Calu3 (cell line): ENCODE measurements at regions not wholly inside any gene's neighbourhood (a gene's known extent, or its start where the extent isn't known, plus 50 kb on each side); places are given as distances from the start of the nearest gene placed in this dataset.
"Not testable (repeated sequence)": the region's sequence is repeated elsewhere in the genome, so short reads cannot be mapped to it uniquely, and the experiment has no call there.

Experiments used
- BruUV-seq: library from RNA; stranded (reverse); fragments of 400-500 nt; replicated peaks from 2 replicates; lab custom pipeline; 2021; lab: Mats Ljungman, UMichigan
- CTCF ChIA-PET: fragments of 300-600 bp; sonication (Branson Sonifier 250); formaldehyde crosslinking; loops from one replicate; lab custom pipeline; 2022; ENCODE audit warnings: antibody characterized with exemption; lab: Charles Lee
- DNase-seq: peaks from one replicate; pipeline ENCODE4 v3.0.0; 2022
- H3K27ac Mint-ChIP-seq: one replicate; pipeline ENCODE4 v1.8.0; 2022; ENCODE audit warnings: mixed read lengths; ENCODE audit not compliant: unreplicated experiment
- H3K27me3 Mint-ChIP-seq: one replicate; pipeline ENCODE4 v1.8.0; 2022; ENCODE audit warnings: mixed read lengths; ENCODE audit not compliant: unreplicated experiment
- H3K36me3 Mint-ChIP-seq: one replicate; pipeline ENCODE4 v1.8.0; 2022; ENCODE audit warnings: mild to moderate bottlenecking, moderate library complexity, mixed read lengths; ENCODE audit not compliant: insufficient read depth, unreplicated experiment
- H3K4me1 Mint-ChIP-seq: one replicate; pipeline ENCODE4 v1.8.0; 2022; ENCODE audit warnings: mild to moderate bottlenecking, low read depth, mixed read lengths; ENCODE audit not compliant: unreplicated experiment
- H3K4me3 Mint-ChIP-seq: one replicate; pipeline ENCODE4 v1.8.0; 2022; ENCODE audit warnings: mild to moderate bottlenecking, low read depth, moderate library complexity, mixed read lengths; ENCODE audit not compliant: unreplicated experiment
- H3K9me3 Mint-ChIP-seq: one replicate; pipeline ENCODE4 v1.8.0; 2022; ENCODE audit warnings: low read depth, mixed read lengths; ENCODE audit not compliant: unreplicated experiment
- CTCF ChIP-seq: fragments of 200-600 bp; IDR thresholded peaks from one replicate; pipeline ENCODE4 v1.8.0; 2022; ENCODE audit warnings: antibody characterized with exemption; ENCODE audit not compliant: unreplicated experiment
- intact Hi-C: fragments of 100-400 bp; cut with micrococcal nuclease; formaldehyde crosslinking; loops from one replicate; pipeline ENCODE4 v1.10.0; 2022; ENCODE audit not compliant: unreplicated experiment

GRCh38 chrX:65451663-65452062 lies 82.9 kb downstream of the LAS1L start:
- intact Hi-C loops: loop anchor here (5.0 kb wide), 1 partner anchor 1359 kb away; no protein-coding TSS in a partner anchor
- Mint-ChIP-seq H3K4me1 (no peaks in the 10 kb centered on the region), H3K27ac (no peak overlapping the region), H3K36me3 (no peaks in the 10 kb centered on the region), H3K4me3 (no peak overlapping the region), H3K27me3 (no peaks in the 10 kb centered on the region), H3K9me3 (peaks cover 8% of the 10 kb centered on the region)
- no TSS peak for BruUV-seq
- peak; percentile 25 for DNase-seq
- TF ChIP-seq CTCF: no peak
- CTCF ChIA-PET: interaction anchor here (1.2 kb wide), 1 partner anchor 1358 kb away, joined by 5 read pairs; no protein-coding TSS in a partner anchor

GRCh38 chrX:65420154-65420553 lies 114.4 kb downstream of the LAS1L start:
- DNase-seq: no peak
- intact Hi-C loops: no loop called here
- Mint-ChIP-seq H3K4me1 (no peaks in the 10 kb centered on the region), H3K4me3 (no peak overlapping the region), H3K9me3 (peaks cover 4% of the 10 kb centered on the region), H3K27me3 (no peaks in the 10 kb centered on the region), H3K36me3 (no peaks in the 10 kb centered on the region), H3K27ac (no peak overlapping the region)
- CTCF ChIA-PET: no interaction called here
- no peak for TF ChIP-seq CTCF
- BruUV-seq: no TSS peak

- intact Hi-C loops, H3K36me3 Mint-ChIP-seq, H3K27me3 Mint-ChIP-seq, H3K4me1 Mint-ChIP-seq, H3K27ac Mint-ChIP-seq, BruUV-seq, H3K4me3 Mint-ChIP-seq, DNase-seq, CTCF ChIA-PET, H3K9me3 Mint-ChIP-seq: not testable (repeated sequence)
These were observed 126.9 kb downstream of the LAS1L start for GRCh38 chrX:65407662-65408061.

GRCh38 chrX:65407157-65407626 lies 127.4 kb downstream of the LAS1L start:
- Mint-ChIP-seq H3K4me3 (no peak overlapping the region), H3K9me3 (peaks cover 3% of the 10 kb centered on the region), H3K27ac (no peak overlapping the region), H3K4me1 (no peaks in the 10 kb centered on the region), H3K36me3 (no peaks in the 10 kb centered on the region), H3K27me3 (no peaks in the 10 kb centered on the region)
- no TSS peak for BruUV-seq
- no peak for TF ChIP-seq CTCF
- no peak for DNase-seq
- CTCF ChIA-PET: no interaction called here
- intact Hi-C loops: no loop called here

- intact Hi-C loops: no loop called here
- no peak for TF ChIP-seq CTCF
- no TSS peak for BruUV-seq
- Mint-ChIP-seq H3K36me3 (no peaks in the 10 kb centered on the region), H3K4me3 (no peak overlapping the region), H3K4me1 (no peaks in the 10 kb centered on the region), H3K9me3 (peaks cover 3% of the 10 kb centered on the region), H3K27ac (no peak overlapping the region), H3K27me3 (no peaks in the 10 kb centered on the region)
- CTCF ChIA-PET: no interaction called here
- DNase-seq: no peak
These were observed 128.1 kb downstream of the LAS1L start for GRCh38 chrX:65406532-65406931.
